ENCODE measurements at regions not wholly inside any gene's neighbourhood (a gene's known extent, or its start where the extent isn't known, plus 50 kb on each side); places are given as distances from the start of the nearest gene placed in this dataset.

DNA sequence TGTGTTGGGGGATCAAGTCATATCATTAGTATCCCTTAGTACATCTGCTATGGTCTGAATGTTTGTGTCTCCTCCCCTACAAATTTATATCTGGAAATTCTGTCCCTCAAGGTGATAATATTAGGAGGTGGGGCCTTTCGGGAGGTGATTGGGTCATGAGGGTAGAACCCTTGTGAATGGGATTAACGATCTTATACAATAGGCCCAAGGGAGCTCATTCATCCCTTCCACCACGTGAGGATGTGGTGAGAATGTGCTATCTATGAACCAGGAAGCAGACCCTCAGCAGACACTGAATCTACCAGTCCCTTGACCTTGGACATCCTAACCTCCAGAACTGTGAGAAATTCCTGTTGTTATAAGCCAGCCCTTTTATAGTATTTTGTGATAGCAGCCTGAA, 110.7 kb downstream of the PTCSC3 start:
- no peaks in the 10 kb centered on the region for H4K20me1 ChIP-seq (ENCODE audit: insufficient read depth)
- TF ChIP-seq TAF1 (IDR thresholded peaks at IDR 0.05; ENCODE audit: borderline replicate concordance, low read depth, low read length) (no peak), TEAD4 (IDR thresholded peaks at IDR 0.05; ENCODE audit: borderline replicate concordance, insufficient read depth) (no peak), RFX5 (IDR thresholded peaks at IDR 0.05; ENCODE audit: low read length) (no peak), SIN3A (IDR thresholded peaks at IDR 0.05; ENCODE audit: borderline replicate concordance, low read depth, low read length) (no peak), SMC3 (IDR thresholded peaks at IDR 0.05; ENCODE audit: low read depth, low read length) (no peak), FOSL2 (IDR thresholded peaks at IDR 0.05; ENCODE audit: borderline replicate concordance, low read depth) (no peak), GATA2 (CRISPR knock-in tag; IDR thresholded peaks at IDR 0.05) (no peak), JUND (IDR thresholded peaks at IDR 0.05) (no peak), MEF2A (IDR thresholded peaks at IDR 0.05; ENCODE audit: borderline replicate concordance, low read depth) (no peak)
- TF ChIP-seq, protein P1, sequence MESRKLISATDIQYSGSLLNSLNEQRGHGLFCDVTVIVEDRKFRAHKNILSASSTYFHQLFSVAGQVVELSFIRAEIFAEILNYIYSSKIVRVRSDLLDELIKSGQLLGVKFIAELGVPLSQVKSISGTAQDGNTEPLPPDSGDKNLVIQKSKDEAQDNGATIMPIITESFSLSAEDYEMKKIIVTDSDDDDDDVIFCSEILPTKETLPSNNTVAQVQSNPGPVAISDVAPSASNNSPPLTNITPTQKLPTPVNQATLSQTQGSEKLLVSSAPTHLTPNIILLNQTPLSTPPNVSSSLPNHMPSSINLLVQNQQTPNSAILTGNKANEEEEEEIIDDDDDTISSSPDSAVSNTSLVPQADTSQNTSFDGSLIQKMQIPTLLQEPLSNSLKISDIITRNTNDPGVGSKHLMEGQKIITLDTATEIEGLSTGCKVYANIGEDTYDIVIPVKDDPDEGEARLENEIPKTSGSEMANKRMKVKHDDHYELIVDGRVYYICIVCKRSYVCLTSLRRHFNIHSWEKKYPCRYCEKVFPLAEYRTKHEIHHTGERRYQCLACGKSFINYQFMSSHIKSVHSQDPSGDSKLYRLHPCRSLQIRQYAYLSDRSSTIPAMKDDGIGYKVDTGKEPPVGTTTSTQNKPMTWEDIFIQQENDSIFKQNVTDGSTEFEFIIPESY (IDR thresholded peaks at IDR 0.05; ENCODE audit: borderline replicate concordance, low read depth) = no peak
- TF ChIP-seq, protein P2, sequence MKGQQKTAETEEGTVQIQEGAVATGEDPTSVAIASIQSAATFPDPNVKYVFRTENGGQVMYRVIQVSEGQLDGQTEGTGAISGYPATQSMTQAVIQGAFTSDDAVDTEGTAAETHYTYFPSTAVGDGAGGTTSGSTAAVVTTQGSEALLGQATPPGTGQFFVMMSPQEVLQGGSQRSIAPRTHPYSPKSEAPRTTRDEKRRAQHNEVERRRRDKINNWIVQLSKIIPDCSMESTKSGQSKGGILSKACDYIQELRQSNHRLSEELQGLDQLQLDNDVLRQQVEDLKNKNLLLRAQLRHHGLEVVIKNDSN (IDR thresholded peaks at IDR 0.05; ENCODE audit: borderline replicate concordance, low read depth) = no peak
- TF ChIP-seq, protein P3, sequence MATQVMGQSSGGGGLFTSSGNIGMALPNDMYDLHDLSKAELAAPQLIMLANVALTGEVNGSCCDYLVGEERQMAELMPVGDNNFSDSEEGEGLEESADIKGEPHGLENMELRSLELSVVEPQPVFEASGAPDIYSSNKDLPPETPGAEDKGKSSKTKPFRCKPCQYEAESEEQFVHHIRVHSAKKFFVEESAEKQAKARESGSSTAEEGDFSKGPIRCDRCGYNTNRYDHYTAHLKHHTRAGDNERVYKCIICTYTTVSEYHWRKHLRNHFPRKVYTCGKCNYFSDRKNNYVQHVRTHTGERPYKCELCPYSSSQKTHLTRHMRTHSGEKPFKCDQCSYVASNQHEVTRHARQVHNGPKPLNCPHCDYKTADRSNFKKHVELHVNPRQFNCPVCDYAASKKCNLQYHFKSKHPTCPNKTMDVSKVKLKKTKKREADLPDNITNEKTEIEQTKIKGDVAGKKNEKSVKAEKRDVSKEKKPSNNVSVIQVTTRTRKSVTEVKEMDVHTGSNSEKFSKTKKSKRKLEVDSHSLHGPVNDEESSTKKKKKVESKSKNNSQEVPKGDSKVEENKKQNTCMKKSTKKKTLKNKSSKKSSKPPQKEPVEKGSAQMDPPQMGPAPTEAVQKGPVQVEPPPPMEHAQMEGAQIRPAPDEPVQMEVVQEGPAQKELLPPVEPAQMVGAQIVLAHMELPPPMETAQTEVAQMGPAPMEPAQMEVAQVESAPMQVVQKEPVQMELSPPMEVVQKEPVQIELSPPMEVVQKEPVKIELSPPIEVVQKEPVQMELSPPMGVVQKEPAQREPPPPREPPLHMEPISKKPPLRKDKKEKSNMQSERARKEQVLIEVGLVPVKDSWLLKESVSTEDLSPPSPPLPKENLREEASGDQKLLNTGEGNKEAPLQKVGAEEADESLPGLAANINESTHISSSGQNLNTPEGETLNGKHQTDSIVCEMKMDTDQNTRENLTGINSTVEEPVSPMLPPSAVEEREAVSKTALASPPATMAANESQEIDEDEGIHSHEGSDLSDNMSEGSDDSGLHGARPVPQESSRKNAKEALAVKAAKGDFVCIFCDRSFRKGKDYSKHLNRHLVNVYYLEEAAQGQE (IDR thresholded peaks at IDR 0.05; ENCODE audit: low read depth, low read length) = no peak
- TF ChIP-seq, protein P4, sequence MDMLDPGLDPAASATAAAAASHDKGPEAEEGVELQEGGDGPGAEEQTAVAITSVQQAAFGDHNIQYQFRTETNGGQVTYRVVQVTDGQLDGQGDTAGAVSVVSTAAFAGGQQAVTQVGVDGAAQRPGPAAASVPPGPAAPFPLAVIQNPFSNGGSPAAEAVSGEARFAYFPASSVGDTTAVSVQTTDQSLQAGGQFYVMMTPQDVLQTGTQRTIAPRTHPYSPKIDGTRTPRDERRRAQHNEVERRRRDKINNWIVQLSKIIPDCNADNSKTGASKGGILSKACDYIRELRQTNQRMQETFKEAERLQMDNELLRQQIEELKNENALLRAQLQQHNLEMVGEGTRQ (IDR thresholded peaks at IDR 0.05; ENCODE audit: borderline replicate concordance, low read depth, low read length) = no peak
- H3K9ac ChIP-seq = no peak overlapping the region
- no peak for DNase-seq
- no peak overlapping the region for H3K4me2 ChIP-seq
- no peaks in the 10 kb centered on the region for H3F3A ChIP-seq (replicated peaks; ENCODE audit: insufficient read depth)
- H3K27me3 ChIP-seq (ENCODE audit: insufficient read depth) = peaks cover 11% of the 10 kb centered on the region; the same call in 1 of the 2 replicates
- WGBS (ENCODE audit: low lambda C conversion rate) = 4% methylated on average over 3 of the region's 3 CpGs
- H3K9me2 ChIP-seq = no peaks in the 10 kb centered on the region
- H2AFZ ChIP-seq (ENCODE audit: low read depth) = no peak overlapping the region
- H3K4me1 ChIP-seq (ENCODE audit: control insufficient read depth in 1 of 2, insufficient read depth in 2 of 2, low read depth in 1 of 2, low read length in 1 of 2) = no peaks in the 10 kb centered on the region; a peak in 1 of 4 replicates
- H3K4me3 ChIP-seq (ENCODE audit: low read depth in 2 of 2, low read length in 1 of 2) = no peak overlapping the region
- H3K36me3 ChIP-seq (replicated peaks in 1 of 2; ENCODE audit: control insufficient read depth in 1 of 2, insufficient read depth in 2 of 2, low read length in 1 of 2) = no peaks in the 10 kb centered on the region
- H3K9me3 ChIP-seq = no peaks in the 10 kb centered on the region
- CTCF ChIA-PET = interaction anchor here (0.6 kb wide), 1 partner anchor 308 kb away, joined by 3 read pairs; no protein-coding TSS in a partner anchor
- POLR2A ChIA-PET = no interaction called here
- no peak overlapping the region for H3K27ac ChIP-seq (ENCODE audit: low read depth in 2 of 2, low read length in 1 of 2)
- no peaks in the 10 kb centered on the region for H3K79me2 ChIP-seq (ENCODE audit: insufficient read depth)
